Breast epithelium (tissue), 4 donors: ENCODE measurements at regions not wholly inside any gene's neighbourhood (a gene's known extent, or its start where the extent isn't known, plus 50 kb on each side); places are given as distances from the start of the nearest gene placed in this dataset.

Source experiments
- DNase-seq, 2 donors: peaks; one replicate each; pipeline ENCODE4 v3.0.0-alpha.2; 2019; ENCODE audit warnings: low spot score in 2 of 2
- H3K27ac ChIP-seq, 2 donors: fragments of 200-600 bp; sonication (generic) in 1 of 2; one replicate each; pipeline ENCODE4 v1.5.1; 2016 to 2019; ENCODE audit warnings: mild to moderate bottlenecking in 1 of 2
- H3K27me3 ChIP-seq, 2 donors: fragments of 200-600 bp; sonication (generic) in 1 of 2; one replicate each; pipeline versions ENCODE4 v1.5.1 to v1.6.0; 2017 to 2019; ENCODE audit warnings: control low read depth in 1 of 2, mild to moderate bottlenecking in 1 of 2
- H3K36me3 ChIP-seq: fragments of 200-600 bp; one replicate; pipeline ENCODE4 v1.5.1; 2019
- H3K4me1 ChIP-seq, 2 donors: fragments of 200-600 bp; sonication (generic); one replicate each; pipeline ENCODE4 v1.5.1; 2016 to 2019; ENCODE audit warnings: control low read depth in 1 of 2
- H3K4me3 ChIP-seq, 3 donors: fragments of 200-600 bp; sonication (generic); 1 replicate in 2 of 3; 2 replicates in 1 of 3; pipeline ENCODE4 v1.5.1; 2016 to 2019; ENCODE audit warnings: mild to moderate bottlenecking in 3 of 3, moderate library complexity in 2 of 3
- H3K9me3 ChIP-seq, 2 donors: fragments of 200-600 bp; sonication (generic) in 1 of 2; one replicate each; pipeline ENCODE4 v1.5.1; 2016 to 2019; ENCODE audit warnings: control low read depth in 1 of 2
- CTCF ChIP-seq, 3 donors: fragments of 450-650 bp; IDR thresholded peaks; one replicate each; pipeline ENCODE4 v1.5.1; 2016 to 2017; ENCODE audit warnings: antibody characterized with exemption in 3 of 3, mild to moderate bottlenecking in 3 of 3, moderate library complexity in 3 of 3
- POLR2A ChIP-seq: fragments of 450-650 bp; IDR thresholded peaks from one replicate; pipeline ENCODE4 v1.6.1; 2016; ENCODE audit warnings: antibody characterized with exemption, mild to moderate bottlenecking, moderate library complexity
- POLR2AphosphoS5 ChIP-seq, 3 donors: sonication (generic); formaldehyde crosslinking; IDR thresholded peaks; one replicate each; pipeline ENCODE4 v1.6.1; 2017; ENCODE audit warnings: antibody characterized with exemption in 3 of 3
- intact Hi-C: fragments of 100-400 bp; cut with DNase I; formaldehyde crosslinking; loops from one replicate; pipeline ENCODE4 v1.15.1; 2023; ENCODE audit warnings: low total_unique reads

- no peak for DNase-seq
- Histone ChIP-seq H3K9me3 (no peaks in the 10 kb centered on the region), H3K27me3 (no peaks in the 10 kb centered on the region), H3K4me1 (no peaks in the 10 kb centered on the region), H3K4me3 (no peak overlapping the region), H3K36me3 (no peaks in the 10 kb centered on the region), H3K27ac (no peak overlapping the region)
- intact Hi-C loops, result no loop called here
- TF ChIP-seq POLR2AphosphoS5 (IDR thresholded peaks at IDR 0.05), result no peak
- no peak for TF ChIP-seq POLR2A
- TF ChIP-seq CTCF (IDR thresholded peaks at IDR 0.05), result no peak
Observed at GRCh38 chr1:219782929-219783328, 145.4 kb downstream of the SLC30A10 start.

- intact Hi-C loops, result no loop called here
- DNase-seq, result no peak
- Histone ChIP-seq H3K4me3 (no peak overlapping the region), H3K9me3 (no peaks in the 10 kb centered on the region), H3K4me1 (no peaks in the 10 kb centered on the region), H3K36me3 (no peaks in the 10 kb centered on the region), H3K27ac (no peak overlapping the region), H3K27me3 (no peaks in the 10 kb centered on the region)
- TF ChIP-seq POLR2AphosphoS5 (IDR thresholded peaks at IDR 0.05) (no peak), POLR2A (no peak), CTCF (IDR thresholded peaks at IDR 0.05) (no peak)
Observed at GRCh38 chr1:219782311-219782710, 146.0 kb downstream of the SLC30A10 start.

GRCh38 chr1:219781491-219781890, 146.9 kb downstream of the SLC30A10 start:
- H3K27me3 ChIP-seq, result no peaks in the 10 kb centered on the region
- TF ChIP-seq CTCF (IDR thresholded peaks at IDR 0.05), result no peak
- no peak for TF ChIP-seq POLR2A
- TF ChIP-seq POLR2AphosphoS5 (IDR thresholded peaks at IDR 0.05), result no peak
- intact Hi-C loops, result no loop called here
- H3K36me3 ChIP-seq, result no peaks in the 10 kb centered on the region
- no peaks in the 10 kb centered on the region for H3K4me1 ChIP-seq
- no peak overlapping the region for H3K27ac ChIP-seq
- no peak for DNase-seq
- H3K9me3 ChIP-seq, result no peaks in the 10 kb centered on the region
- no peak overlapping the region for H3K4me3 ChIP-seq

- no peaks in the 10 kb centered on the region for H3K36me3 ChIP-seq
- H3K4me1 ChIP-seq, result no peaks in the 10 kb centered on the region
- intact Hi-C loops, result no loop called here
- H3K27ac ChIP-seq, result no peak overlapping the region
- no peak for DNase-seq
- H3K27me3 ChIP-seq, result no peaks in the 10 kb centered on the region
- no peaks in the 10 kb centered on the region for H3K9me3 ChIP-seq
- TF ChIP-seq POLR2AphosphoS5 (IDR thresholded peaks at IDR 0.05), result no peak
- TF ChIP-seq POLR2A, result no peak
- TF ChIP-seq CTCF (IDR thresholded peaks at IDR 0.05), result no peak
- no peak overlapping the region for H3K4me3 ChIP-seq
Observed at GRCh38 chr1:219778793-219779369, 149.5 kb downstream of the SLC30A10 start.

GRCh38 chr1:219778110-219778509, 150.2 kb downstream of the SLC30A10 start:
- no peak for DNase-seq
- Histone ChIP-seq H3K4me1 (no peaks in the 10 kb centered on the region), H3K27ac (no peak overlapping the region), H3K4me3 (no peak overlapping the region), H3K36me3 (no peaks in the 10 kb centered on the region), H3K27me3 (no peaks in the 10 kb centered on the region), H3K9me3 (no peaks in the 10 kb centered on the region)
- TF ChIP-seq POLR2A (no peak), POLR2AphosphoS5 (IDR thresholded peaks at IDR 0.05) (no peak), CTCF (IDR thresholded peaks at IDR 0.05) (no peak)
- intact Hi-C loops, result no loop called here
